Right atrium auricular region (tissue), 2 donors: ENCODE measurements at regions not wholly inside any gene's neighbourhood (a gene's known extent, or its start where the extent isn't known, plus 50 kb on each side); places are given as distances from the start of the nearest gene placed in this dataset.

Source experiments
- DNase-seq: peaks from one replicate; pipeline ENCODE4 v3.0.0-alpha.2; 2019; ENCODE audit warnings: low spot score
- H3K27ac ChIP-seq, 2 donors: fragments of 200-600 bp; sonication (generic); 1 replicate in 1 of 2; 2 replicates in 1 of 2; pipeline ENCODE4 v1.5.1; 2016 to 2019
- H3K27me3 ChIP-seq, 2 donors: fragments of 200-600 bp; sonication (generic); one replicate each; pipeline versions ENCODE4 v1.5.1 to v1.6.0; 2017 to 2019
- H3K36me3 ChIP-seq: fragments of 200-600 bp; sonication (generic); one replicate; pipeline ENCODE4 v1.5.1; 2016
- H3K4me1 ChIP-seq, 2 donors: fragments of 200-600 bp; sonication (generic); one replicate each; pipeline versions ENCODE4 v1.5.1 to v1.6.0; 2017 to 2019
- H3K4me3 ChIP-seq, 2 donors: fragments of 200-600 bp; sonication (generic); 1 replicate in 1 of 2; 2 replicates in 1 of 2; pipeline ENCODE4 v1.5.1; 2017 to 2019; ENCODE audit warnings: mild to moderate bottlenecking in 1 of 2, moderate library complexity in 1 of 2
- H3K9me3 ChIP-seq, 2 donors: fragments of 200-600 bp; sonication (generic); one replicate each; pipeline ENCODE4 v1.5.1; 2019
- TF ChIP-seq, protein P1 (sequence below), 2 donors: fragments of 200-600 bp; sonication (generic); IDR thresholded peaks; one replicate each; pipeline ENCODE4 v1.5.1; 2019; ENCODE audit warnings: antibody characterized with exemption in 2 of 2

DNA sequence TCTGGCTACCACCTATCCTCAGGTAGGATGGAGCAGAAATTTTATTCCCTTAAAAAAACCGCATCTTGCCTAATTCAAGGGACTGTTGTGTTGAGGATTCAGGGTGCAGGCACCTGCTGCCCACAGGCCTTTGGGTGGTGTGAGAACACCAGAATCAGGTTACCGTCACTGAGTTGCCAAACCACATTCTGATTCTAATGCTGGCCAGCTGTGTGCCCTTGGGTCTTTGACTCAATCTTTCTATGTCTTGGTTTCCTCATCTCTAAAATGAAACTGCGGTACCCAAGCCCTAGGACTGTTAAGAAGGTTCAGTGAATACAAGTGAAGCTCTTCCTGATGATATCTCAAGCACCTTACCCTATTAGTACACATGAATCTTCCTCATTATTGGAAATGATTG, 827.3 kb downstream of the DHX35 start:
- Histone ChIP-seq H3K27me3 (no peaks in the 10 kb centered on the region), H3K4me3 (no peak overlapping the region), H3K27ac (no peak overlapping the region), H3K36me3 (no peaks in the 10 kb centered on the region), H3K4me1 (no peaks in the 10 kb centered on the region), H3K9me3 (no peaks in the 10 kb centered on the region)
- DNase-seq, result no peak
- TF ChIP-seq, protein P1, sequence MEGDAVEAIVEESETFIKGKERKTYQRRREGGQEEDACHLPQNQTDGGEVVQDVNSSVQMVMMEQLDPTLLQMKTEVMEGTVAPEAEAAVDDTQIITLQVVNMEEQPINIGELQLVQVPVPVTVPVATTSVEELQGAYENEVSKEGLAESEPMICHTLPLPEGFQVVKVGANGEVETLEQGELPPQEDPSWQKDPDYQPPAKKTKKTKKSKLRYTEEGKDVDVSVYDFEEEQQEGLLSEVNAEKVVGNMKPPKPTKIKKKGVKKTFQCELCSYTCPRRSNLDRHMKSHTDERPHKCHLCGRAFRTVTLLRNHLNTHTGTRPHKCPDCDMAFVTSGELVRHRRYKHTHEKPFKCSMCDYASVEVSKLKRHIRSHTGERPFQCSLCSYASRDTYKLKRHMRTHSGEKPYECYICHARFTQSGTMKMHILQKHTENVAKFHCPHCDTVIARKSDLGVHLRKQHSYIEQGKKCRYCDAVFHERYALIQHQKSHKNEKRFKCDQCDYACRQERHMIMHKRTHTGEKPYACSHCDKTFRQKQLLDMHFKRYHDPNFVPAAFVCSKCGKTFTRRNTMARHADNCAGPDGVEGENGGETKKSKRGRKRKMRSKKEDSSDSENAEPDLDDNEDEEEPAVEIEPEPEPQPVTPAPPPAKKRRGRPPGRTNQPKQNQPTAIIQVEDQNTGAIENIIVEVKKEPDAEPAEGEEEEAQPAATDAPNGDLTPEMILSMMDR (IDR thresholded peaks at IDR 0.05), result no peak

- DNase-seq, result no peak
- Histone ChIP-seq H3K9me3 (peaks cover 0 to 8% of the 10 kb centered on the region in 2 donors), H3K27ac (no peak overlapping the region), H3K4me3 (no peak overlapping the region), H3K4me1 (no peaks in the 10 kb centered on the region), H3K36me3 (no peaks in the 10 kb centered on the region), H3K27me3 (no peaks in the 10 kb centered on the region)
- TF ChIP-seq, protein P1 (IDR thresholded peaks at IDR 0.05), result no peak
These were observed 823.2 kb downstream of the DHX35 start for GRCh38 chr20:39785252-39785917.

GRCh38 chr20:39784693-39785092, 822.5 kb downstream of the DHX35 start:
- H3K36me3 ChIP-seq, result no peaks in the 10 kb centered on the region
- H3K9me3 ChIP-seq, result peaks cover 0 to 8% of the 10 kb centered on the region in 2 donors
- TF ChIP-seq, protein P1 (IDR thresholded peaks at IDR 0.05), result no peak
- no peaks in the 10 kb centered on the region for H3K4me1 ChIP-seq
- no peak for DNase-seq
- no peak overlapping the region for H3K27ac ChIP-seq
- no peak overlapping the region for H3K4me3 ChIP-seq
- no peaks in the 10 kb centered on the region for H3K27me3 ChIP-seq

DNA sequence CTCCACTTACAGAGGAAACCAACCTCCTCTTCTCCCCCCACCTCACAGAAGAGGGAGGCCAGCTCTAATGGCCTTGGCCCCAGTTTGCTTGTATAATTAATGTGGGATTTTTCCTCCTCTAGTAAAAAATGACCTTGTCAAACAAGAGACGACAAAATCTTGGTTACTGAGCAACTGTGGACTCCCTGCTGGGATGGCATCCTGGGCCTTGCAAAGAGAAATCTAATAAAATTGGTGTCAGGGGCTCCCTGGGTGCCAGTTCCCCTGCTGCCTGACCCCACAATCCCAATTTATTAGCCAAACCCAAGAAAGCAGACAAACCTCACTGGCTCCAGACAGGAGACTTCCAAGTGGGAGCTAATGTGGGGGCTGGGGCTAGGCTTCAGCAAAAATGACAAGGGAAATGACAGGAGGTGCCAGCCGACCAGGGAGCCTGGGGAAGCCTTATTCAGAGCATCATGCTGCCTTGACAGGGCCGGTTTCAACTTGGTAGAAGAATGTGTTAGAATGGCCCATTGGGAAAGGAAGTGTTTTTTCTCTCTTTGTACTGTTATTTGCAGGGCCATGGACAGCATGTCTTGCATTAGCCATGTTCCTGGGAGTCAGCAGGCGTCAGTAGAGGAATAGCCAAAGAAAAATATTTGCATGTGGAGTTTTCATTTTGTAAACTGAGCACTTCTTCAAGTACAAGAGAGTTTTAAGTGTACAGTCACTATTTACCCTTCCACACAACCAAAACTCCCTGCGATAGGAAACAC, 816.9 kb downstream of the DHX35 start:
- no peak for DNase-seq
- Histone ChIP-seq H3K36me3 (no peaks in the 10 kb centered on the region), H3K27me3 (no peaks in the 10 kb centered on the region), H3K9me3 (peaks cover 0 to 7% of the 10 kb centered on the region in 2 donors), H3K4me3 (no peak overlapping the region), H3K27ac (no peak overlapping the region), H3K4me1 (peaks cover 0 to 3% of the 10 kb centered on the region in 2 donors)
- TF ChIP-seq, protein P1 (IDR thresholded peaks at IDR 0.05), result no peak

DNA sequence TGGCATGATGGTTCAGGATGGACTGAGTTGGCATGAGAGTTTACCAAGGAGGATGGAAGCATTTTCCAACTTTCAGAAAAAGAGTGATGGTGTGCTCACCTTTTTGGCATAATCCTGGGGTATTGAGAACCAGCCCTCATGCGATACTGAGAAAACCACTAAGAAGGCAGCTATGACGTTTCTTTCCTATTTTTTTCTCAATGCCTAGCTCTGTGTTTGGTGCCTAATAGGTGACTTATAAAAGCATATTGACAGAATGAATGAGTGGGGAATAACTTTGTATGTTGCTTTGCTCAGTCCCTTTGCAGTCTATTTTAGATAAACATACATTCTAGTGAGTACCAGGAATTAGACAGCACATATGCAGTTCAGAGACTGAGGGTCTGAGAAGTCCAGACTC, 816.3 kb downstream of the DHX35 start:
- H3K9me3 ChIP-seq, result peaks cover 0 to 1% of the 10 kb centered on the region in 2 donors
- H3K4me1 ChIP-seq, result peaks cover 0 to 3% of the 10 kb centered on the region in 2 donors
- TF ChIP-seq, protein P1 (IDR thresholded peaks at IDR 0.05), result no peak
- no peak overlapping the region for H3K27ac ChIP-seq
- DNase-seq, result no peak
- H3K4me3 ChIP-seq, result no peak overlapping the region
- H3K27me3 ChIP-seq, result no peaks in the 10 kb centered on the region
- H3K36me3 ChIP-seq, result no peaks in the 10 kb centered on the region
